Panc1 (cell line): ENCODE measurements at regions not wholly inside any gene's neighbourhood (a gene's known extent, or its start where the extent isn't known, plus 50 kb on each side); places are given as distances from the start of the nearest gene placed in this dataset.

Experiments
- CTCF ChIP-seq: fragments of 450-650 bp; IDR thresholded peaks from 2 replicates; pipeline ENCODE4 v1.5.1; 2017; ENCODE audit warnings: mild to moderate bottlenecking
- TF ChIP-seq, protein P1 (sequence below), 2 experiments: IDR thresholded peaks; 2 replicates each; pipeline ENCODE4 v1.6.1; 2011 to 2012; ENCODE audit warnings: low read depth in 2 of 2, control low read depth in 1 of 2, low read length in 1 of 2, mild to moderate bottlenecking in 1 of 2, moderate library complexity in 1 of 2; ENCODE audit not compliant: insufficient read depth in 1 of 2

- TF ChIP-seq CTCF: no peak
- TF ChIP-seq, protein P1, sequence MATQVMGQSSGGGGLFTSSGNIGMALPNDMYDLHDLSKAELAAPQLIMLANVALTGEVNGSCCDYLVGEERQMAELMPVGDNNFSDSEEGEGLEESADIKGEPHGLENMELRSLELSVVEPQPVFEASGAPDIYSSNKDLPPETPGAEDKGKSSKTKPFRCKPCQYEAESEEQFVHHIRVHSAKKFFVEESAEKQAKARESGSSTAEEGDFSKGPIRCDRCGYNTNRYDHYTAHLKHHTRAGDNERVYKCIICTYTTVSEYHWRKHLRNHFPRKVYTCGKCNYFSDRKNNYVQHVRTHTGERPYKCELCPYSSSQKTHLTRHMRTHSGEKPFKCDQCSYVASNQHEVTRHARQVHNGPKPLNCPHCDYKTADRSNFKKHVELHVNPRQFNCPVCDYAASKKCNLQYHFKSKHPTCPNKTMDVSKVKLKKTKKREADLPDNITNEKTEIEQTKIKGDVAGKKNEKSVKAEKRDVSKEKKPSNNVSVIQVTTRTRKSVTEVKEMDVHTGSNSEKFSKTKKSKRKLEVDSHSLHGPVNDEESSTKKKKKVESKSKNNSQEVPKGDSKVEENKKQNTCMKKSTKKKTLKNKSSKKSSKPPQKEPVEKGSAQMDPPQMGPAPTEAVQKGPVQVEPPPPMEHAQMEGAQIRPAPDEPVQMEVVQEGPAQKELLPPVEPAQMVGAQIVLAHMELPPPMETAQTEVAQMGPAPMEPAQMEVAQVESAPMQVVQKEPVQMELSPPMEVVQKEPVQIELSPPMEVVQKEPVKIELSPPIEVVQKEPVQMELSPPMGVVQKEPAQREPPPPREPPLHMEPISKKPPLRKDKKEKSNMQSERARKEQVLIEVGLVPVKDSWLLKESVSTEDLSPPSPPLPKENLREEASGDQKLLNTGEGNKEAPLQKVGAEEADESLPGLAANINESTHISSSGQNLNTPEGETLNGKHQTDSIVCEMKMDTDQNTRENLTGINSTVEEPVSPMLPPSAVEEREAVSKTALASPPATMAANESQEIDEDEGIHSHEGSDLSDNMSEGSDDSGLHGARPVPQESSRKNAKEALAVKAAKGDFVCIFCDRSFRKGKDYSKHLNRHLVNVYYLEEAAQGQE (IDR thresholded peaks at IDR 0.05; ENCODE audit: insufficient read depth in 1 of 2, low read depth in 2 of 2, low read length in 1 of 2): no peak
These were observed 60.6 kb upstream of the CDK20 start for GRCh38 chr9:88034964-88035363.
